GM18499 (cell line): ENCODE measurements at regions not wholly inside any gene's neighbourhood (a gene's known extent, or its start where the extent isn't known, plus 50 kb on each side); places are given as distances from the start of the nearest gene placed in this dataset.
"Not testable (repeated sequence)": the region's sequence is repeated elsewhere in the genome, so short reads cannot be mapped to it uniquely, and the experiment has no call there.

Source experiments
- ATAC-seq: cut with Tn5 transposase; IDR thresholded peaks from one replicate; pipeline ENCODE4 v1.9.1; 2021; ENCODE audit warnings: moderate number of reproducible peaks; ENCODE audit not compliant: insufficient read depth, unreplicated experiment

- no peak for ATAC-seq
Measured at GRCh38 chr5:85357309-85357708, 972.6 kb upstream of the EDIL3 start.

- ATAC-seq = no peak
Measured at GRCh38 chr5:85375525-85375924, 990.8 kb upstream of the EDIL3 start.

GRCh38 chr5:85388770-85389169 is 1004.1 kb upstream of the EDIL3 start:
- no peak for ATAC-seq

GRCh38 chr5:85392309-85392708 is 1007.6 kb upstream of the EDIL3 start:
- ATAC-seq = not testable (repeated sequence)

GRCh38 chr5:85395526-85395925 is 1010.8 kb upstream of the EDIL3 start:
- no peak for ATAC-seq

- no peak for ATAC-seq
Measured at GRCh38 chr5:85397451-85397850, 1012.8 kb upstream of the EDIL3 start.

GRCh38 chr5:85428426-85428934 is 1043.8 kb upstream of the EDIL3 start:
- ATAC-seq = no peak

- not testable (repeated sequence) for ATAC-seq
Measured at GRCh38 chr5:85431726-85432125, 1047.0 kb upstream of the EDIL3 start.

GRCh38 chr5:85441156-85441555 is 1056.5 kb upstream of the EDIL3 start:
- ATAC-seq = no peak

GRCh38 chr5:85441853-85442252 is 1057.2 kb upstream of the EDIL3 start:
- ATAC-seq = no peak

- ATAC-seq = no peak
Measured at GRCh38 chr5:85452322-85453025, 1067.8 kb upstream of the EDIL3 start.

GRCh38 chr5:85453026-85453349 is 1068.3 kb upstream of the EDIL3 start:
- ATAC-seq = no peak

- ATAC-seq = no peak
Measured at GRCh38 chr5:85458319-85458718, 1073.6 kb upstream of the EDIL3 start.

GRCh38 chr5:85462957-85463356 is 1078.3 kb upstream of the EDIL3 start:
- ATAC-seq = no peak

- ATAC-seq = no peak
Measured at GRCh38 chr5:85466423-85466822, 1081.7 kb upstream of the EDIL3 start.

GRCh38 chr5:85472749-85473148 is 1088.1 kb upstream of the EDIL3 start:
- ATAC-seq = no peak

- not testable (repeated sequence) for ATAC-seq
Measured at GRCh38 chr5:85475151-85475550, 1090.5 kb upstream of the EDIL3 start.

GRCh38 chr5:85476617-85477016 is 1091.9 kb upstream of the EDIL3 start:
- ATAC-seq = no peak

- ATAC-seq = no peak
Measured at GRCh38 chr5:85479849-85480248, 1095.2 kb upstream of the EDIL3 start.

- ATAC-seq = no peak
Measured at GRCh38 chr5:85484982-85485574, 1100.4 kb upstream of the EDIL3 start.

GRCh38 chr5:85488295-85488694 is 1103.6 kb upstream of the EDIL3 start:
- no peak for ATAC-seq

GRCh38 chr5:85500869-85501268 is 1116.2 kb upstream of the EDIL3 start:
- no peak for ATAC-seq
